K562 (cell line): ENCODE measurements at regions not wholly inside any gene's neighbourhood (a gene's known extent, or its start where the extent isn't known, plus 50 kb on each side); places are given as distances from the start of the nearest gene placed in this dataset.

Experiments
- CEBPG ChIP-seq, 3 experiments: fragments of 200-800 bp in 1 of 3; sonication (Bioruptor generic) in 1 of 3; sonication (generic) in 1 of 3; formaldehyde crosslinking in 1 of 3; IDR thresholded peaks in 2 of 3; conservative IDR thresholded peaks in 1 of 3; 2 replicates each; pipeline versions ENCODE4 v1.6.1 to v1.8.0; 2016 to 2022; ENCODE audit warnings: missing compliant biosample characterization in 2 of 3, missing genetic modification characterization in 2 of 3, mild to moderate bottlenecking in 1 of 3, missing genetic modification reagents in 1 of 3
- FOXA1 ChIP-seq: fragments of 450-650 bp; IDR thresholded peaks from 2 replicates; pipeline ENCODE4 v1.6.1; 2016; ENCODE audit warnings: mild to moderate bottlenecking, borderline replicate concordance
- FOXP1 ChIP-seq: sonication (generic); formaldehyde crosslinking; IDR thresholded peaks from 2 replicates; pipeline ENCODE4 v1.8.0; 2022; ENCODE audit warnings: mild to moderate bottlenecking, missing genetic modification reagents
- LEF1 ChIP-seq: fragments of 450-650 bp; IDR thresholded peaks from 2 replicates; pipeline ENCODE4 v1.6.1; 2016; ENCODE audit warnings: mild to moderate bottlenecking
- MAFK ChIP-seq: IDR thresholded peaks from 2 replicates; pipeline ENCODE4 v1.6.1; 2011; ENCODE audit warnings: low read length, improper control_type of control experiment
- MYC ChIP-seq, 2 experiments: fragments of 250-450 bp in 1 of 2; sonication (Bioruptor Pico) in 1 of 2; IDR thresholded peaks; 2 replicates each; pipeline versions ENCODE4 v1.5.1 to v1.6.1; 2012 to 2021; ENCODE audit warnings: low read depth in 2 of 2, borderline replicate concordance in 1 of 2, improper control_type of control experiment in 1 of 2, low read length in 1 of 2, mild to moderate bottlenecking in 1 of 2, moderate library complexity in 1 of 2
- POLR2A ChIP-seq: fragments of 450-650 bp; conservative IDR thresholded peaks from 2 replicates; pipeline ENCODE4 v1.6.1; 2016
- SREBF2 ChIP-seq: sonication (generic); formaldehyde crosslinking; IDR thresholded peaks from 2 replicates; pipeline ENCODE4 v1.4.0; 2020; ENCODE audit warnings: mild to moderate bottlenecking, missing genetic modification reagents
- SRF ChIP-seq, 2 experiments: fragments of 250-450, 450-650 bp in 1 of 2; sonication (Bioruptor Pico) in 1 of 2; sonication (generic) in 1 of 2; formaldehyde crosslinking; IDR thresholded peaks; 2 replicates each; pipeline versions ENCODE4 v1.5.0 to v1.5.1; 2020 to 2022; ENCODE audit warnings: mild to moderate bottlenecking in 1 of 2, missing genetic modification reagents in 1 of 2
- TBL1XR1 ChIP-seq, 2 experiments: IDR thresholded peaks; 2 replicates each; pipeline ENCODE4 v1.6.1; 2012; ENCODE audit warnings: improper control_type of control experiment in 2 of 2, low read length in 2 of 2, mild to moderate bottlenecking in 1 of 2
- ZNF384 ChIP-seq: IDR thresholded peaks from 2 replicates; pipeline ENCODE4 v1.6.1; 2012; ENCODE audit warnings: low read depth, low read length, improper control_type of control experiment
- TF ChIP-seq, protein P1 (sequence below): fragments of 450-650 bp; IDR thresholded peaks from 2 replicates; pipeline ENCODE4 v1.6.1; 2018; ENCODE audit warnings: mild to moderate bottlenecking, low read depth; ENCODE audit not compliant: partially characterized antibody
- TF ChIP-seq, protein P2 (sequence below): fragments of 450-650 bp; formaldehyde crosslinking; IDR thresholded peaks from 2 replicates; pipeline ENCODE4 v1.4.0; 2022; ENCODE audit warnings: mild to moderate bottlenecking, moderate library complexity

GRCh38 chr2:16228951-16229350 lies 288.6 kb downstream of the MYCN start:
- TF ChIP-seq, protein P1, sequence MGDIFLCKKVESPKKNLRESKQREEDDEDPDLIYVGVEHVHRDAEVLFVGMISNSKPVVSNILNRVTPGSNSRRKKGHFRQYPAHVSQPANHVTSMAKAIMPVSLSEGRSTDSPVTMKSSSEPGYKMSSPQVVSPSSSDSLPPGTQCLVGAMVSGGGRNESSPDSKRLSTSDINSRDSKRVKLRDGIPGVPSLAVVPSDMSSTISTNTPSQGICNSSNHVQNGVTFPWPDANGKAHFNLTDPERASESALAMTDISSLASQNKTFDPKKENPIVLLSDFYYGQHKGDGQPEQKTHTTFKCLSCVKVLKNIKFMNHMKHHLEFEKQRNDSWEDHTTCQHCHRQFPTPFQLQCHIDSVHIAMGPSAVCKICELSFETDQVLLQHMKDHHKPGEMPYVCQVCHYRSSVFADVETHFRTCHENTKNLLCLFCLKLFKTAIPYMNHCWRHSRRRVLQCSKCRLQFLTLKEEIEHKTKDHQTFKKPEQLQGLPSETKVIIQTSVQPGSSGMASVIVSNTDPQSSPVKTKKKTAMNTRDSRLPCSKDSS: no peak
- TF ChIP-seq, protein P2, sequence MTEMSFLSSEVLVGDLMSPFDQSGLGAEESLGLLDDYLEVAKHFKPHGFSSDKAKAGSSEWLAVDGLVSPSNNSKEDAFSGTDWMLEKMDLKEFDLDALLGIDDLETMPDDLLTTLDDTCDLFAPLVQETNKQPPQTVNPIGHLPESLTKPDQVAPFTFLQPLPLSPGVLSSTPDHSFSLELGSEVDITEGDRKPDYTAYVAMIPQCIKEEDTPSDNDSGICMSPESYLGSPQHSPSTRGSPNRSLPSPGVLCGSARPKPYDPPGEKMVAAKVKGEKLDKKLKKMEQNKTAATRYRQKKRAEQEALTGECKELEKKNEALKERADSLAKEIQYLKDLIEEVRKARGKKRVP (CRISPR knock-in tag): no peak
- TF ChIP-seq FOXA1 (no peak), CEBPG (CRISPR knock-in tag; IDR thresholded peaks at IDR 0.05) (no peak), CEBPG (tag; conservative IDR thresholded peaks at IDR 0.05 in 1 of 2, IDR thresholded peaks at IDR 0.05 in 1 of 2) (no peak), MAFK (no peak), ZNF384 (no peak), SRF (CRISPR knock-in tag; IDR thresholded peaks at IDR 0.05) (no peak), FOXP1 (no peak), MYC (IDR thresholded peaks at IDR 0.05; ENCODE audit: low read depth, low read length) (no peak), MYC (CRISPR knock-in tag; IDR thresholded peaks at IDR 0.05; ENCODE audit: borderline replicate concordance, low read depth) (no peak), POLR2A (no peak), LEF1 (no peak), SREBF2 (no peak), TBL1XR1 (IDR thresholded peaks at IDR 0.05; ENCODE audit: low read length in 2 of 2) (no peak)
